ENCODE measurements at regions not wholly inside any gene's neighbourhood (a gene's known extent, or its start where the extent isn't known, plus 50 kb on each side); places are given as distances from the start of the nearest gene placed in this dataset.

GRCh38 chr7:84638339-84638697, 443.7 kb upstream of the SEMA3A start:
- TF ChIP-seq, protein P1, sequence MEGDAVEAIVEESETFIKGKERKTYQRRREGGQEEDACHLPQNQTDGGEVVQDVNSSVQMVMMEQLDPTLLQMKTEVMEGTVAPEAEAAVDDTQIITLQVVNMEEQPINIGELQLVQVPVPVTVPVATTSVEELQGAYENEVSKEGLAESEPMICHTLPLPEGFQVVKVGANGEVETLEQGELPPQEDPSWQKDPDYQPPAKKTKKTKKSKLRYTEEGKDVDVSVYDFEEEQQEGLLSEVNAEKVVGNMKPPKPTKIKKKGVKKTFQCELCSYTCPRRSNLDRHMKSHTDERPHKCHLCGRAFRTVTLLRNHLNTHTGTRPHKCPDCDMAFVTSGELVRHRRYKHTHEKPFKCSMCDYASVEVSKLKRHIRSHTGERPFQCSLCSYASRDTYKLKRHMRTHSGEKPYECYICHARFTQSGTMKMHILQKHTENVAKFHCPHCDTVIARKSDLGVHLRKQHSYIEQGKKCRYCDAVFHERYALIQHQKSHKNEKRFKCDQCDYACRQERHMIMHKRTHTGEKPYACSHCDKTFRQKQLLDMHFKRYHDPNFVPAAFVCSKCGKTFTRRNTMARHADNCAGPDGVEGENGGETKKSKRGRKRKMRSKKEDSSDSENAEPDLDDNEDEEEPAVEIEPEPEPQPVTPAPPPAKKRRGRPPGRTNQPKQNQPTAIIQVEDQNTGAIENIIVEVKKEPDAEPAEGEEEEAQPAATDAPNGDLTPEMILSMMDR (IDR thresholded peaks at IDR 0.05), result no peak
- Histone ChIP-seq H3K9me3 (no peaks in the 10 kb centered on the region), H3K4me1 (ENCODE audit: low read depth) (no peaks in the 10 kb centered on the region), H3K4me3 (no peak overlapping the region), H3K36me3 (ENCODE audit: low read depth) (no peaks in the 10 kb centered on the region)
- intact Hi-C loops (cut with DNase I, micrococcal nuclease), result no loop called here
- ATAC-seq (no peak), DNase-seq (no peak)

GRCh38 chr7:84637568-84638338, 443.2 kb upstream of the SEMA3A start:
- H3K4me3 ChIP-seq, result no peak overlapping the region
- H3K36me3 ChIP-seq (ENCODE audit: low read depth), result no peaks in the 10 kb centered on the region
- no peaks in the 10 kb centered on the region for H3K4me1 ChIP-seq (ENCODE audit: low read depth)
- DNase-seq (peak in 1 of 3 donors; percentile 8), ATAC-seq (no peak)
- H3K9me3 ChIP-seq, result no peaks in the 10 kb centered on the region
- intact Hi-C loops (cut with DNase I, micrococcal nuclease), result no loop called here
- TF ChIP-seq, protein P1 (IDR thresholded peaks at IDR 0.05), result no peak

DNA sequence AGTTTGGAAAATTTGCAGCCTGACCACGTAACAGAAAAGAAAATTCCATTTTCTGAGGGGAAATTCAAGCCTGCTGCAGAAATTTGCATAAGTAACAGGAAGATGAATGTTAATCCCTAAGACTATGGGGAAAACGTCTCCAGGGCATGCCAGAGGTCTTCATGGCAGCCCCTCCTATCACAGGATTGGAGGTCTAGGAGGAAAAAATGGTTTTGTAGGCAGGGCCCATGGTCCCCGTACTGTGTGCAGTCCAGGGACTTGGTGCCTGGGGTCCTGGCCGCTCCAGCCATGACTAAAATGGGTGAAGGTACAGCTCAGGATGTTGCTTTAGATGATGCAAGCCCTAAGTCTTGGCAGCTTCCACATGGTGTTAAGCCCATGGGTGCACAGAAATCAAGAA, 437.3 kb upstream of the SEMA3A start:
- no peak for ATAC-seq
- no peaks in the 10 kb centered on the region for H3K4me1 ChIP-seq (ENCODE audit: low read depth)

DNA sequence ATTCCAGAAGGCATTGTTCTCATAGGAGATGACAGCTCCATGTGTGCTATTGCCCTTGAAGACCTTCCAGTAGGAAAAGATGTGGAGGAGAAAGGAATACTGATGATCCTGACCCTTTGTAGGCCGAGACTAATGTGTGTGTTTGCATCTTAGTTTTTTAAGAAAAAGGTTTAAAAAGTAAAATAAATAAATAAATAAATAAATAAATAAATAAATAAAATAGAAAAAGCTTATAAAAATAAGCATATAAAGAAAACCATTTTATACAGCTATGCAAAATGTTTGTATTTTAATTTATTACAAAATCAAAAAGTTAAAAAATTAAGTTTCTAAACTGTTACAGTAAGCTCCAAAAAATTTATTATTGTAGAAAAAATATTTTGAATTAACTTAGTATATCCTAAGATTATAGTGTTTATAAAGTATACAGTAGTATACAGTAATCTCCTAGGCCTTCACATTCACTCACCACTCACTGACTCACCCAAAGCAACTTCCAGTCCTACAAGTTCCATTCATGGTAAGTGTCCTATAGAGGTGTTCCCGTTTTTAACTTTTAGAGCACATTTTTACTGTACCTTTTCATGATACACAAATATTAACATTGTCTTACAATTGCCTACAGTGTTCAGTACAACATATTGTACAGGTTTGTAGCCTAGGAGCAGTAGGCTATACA, 435.2 kb upstream of the SEMA3A start:
- Histone ChIP-seq H3K4me1 (ENCODE audit: low read depth) (no peaks in the 10 kb centered on the region), H3K36me3 (ENCODE audit: low read depth) (no peaks in the 10 kb centered on the region), H3K4me3 (no peak overlapping the region), H3K9me3 (no peaks in the 10 kb centered on the region)
- ATAC-seq, result no peak
- DNase-seq, result no peak
- TF ChIP-seq, protein P1 (IDR thresholded peaks at IDR 0.05), result no peak
- intact Hi-C loops (cut with DNase I, micrococcal nuclease), result no loop called here

More for the DNA sequence above, 437.3 kb upstream of the SEMA3A start:
- H3K4me3 ChIP-seq, result no peak overlapping the region
- TF ChIP-seq, protein P1 (IDR thresholded peaks at IDR 0.05), result no peak
- H3K36me3 ChIP-seq (ENCODE audit: low read depth), result no peaks in the 10 kb centered on the region
- intact Hi-C loops (cut with DNase I, micrococcal nuclease), result no loop called here
- H3K9me3 ChIP-seq, result no peaks in the 10 kb centered on the region
- no peak for DNase-seq

DNA sequence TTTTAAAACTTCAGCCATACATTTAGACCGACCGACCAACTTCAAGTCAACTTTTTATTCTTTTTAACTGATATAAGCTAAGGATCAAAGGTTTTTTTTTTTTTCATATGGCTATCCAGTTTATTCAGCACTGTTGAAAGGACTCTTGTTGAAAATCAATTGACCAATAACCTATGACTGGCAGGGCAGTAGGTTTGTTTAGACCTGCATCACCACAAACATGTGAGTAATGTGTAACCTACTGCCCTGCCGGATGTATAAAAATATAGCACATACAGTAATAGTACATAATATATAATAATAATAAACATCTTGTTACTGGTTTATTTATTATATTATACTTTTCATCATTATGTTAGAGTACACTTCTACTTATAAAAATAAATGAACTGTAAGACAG, 434.6 kb upstream of the SEMA3A start:
- no peak for ATAC-seq
- H3K9me3 ChIP-seq, result no peaks in the 10 kb centered on the region
- intact Hi-C loops (cut with DNase I, micrococcal nuclease), result no loop called here
- TF ChIP-seq, protein P1 (IDR thresholded peaks at IDR 0.05), result no peak
- DNase-seq, result no peak
- no peaks in the 10 kb centered on the region for H3K36me3 ChIP-seq (ENCODE audit: low read depth)
- no peaks in the 10 kb centered on the region for H3K4me1 ChIP-seq (ENCODE audit: low read depth)
- no peak overlapping the region for H3K4me3 ChIP-seq

Measured in mucosa of descending colon (tissue), 3 donors.